Ishikawa (cell line): ENCODE measurements at regions not wholly inside any gene's neighbourhood (a gene's known extent, or its start where the extent isn't known, plus 50 kb on each side); places are given as distances from the start of the nearest gene placed in this dataset.

Experiments
- EGR1 ChIP-seq: IDR thresholded peaks from 2 replicates; pipeline ENCODE4 v1.6.1; 2012
- NFIC ChIP-seq: IDR thresholded peaks from 2 replicates; pipeline ENCODE4 v1.6.1; 2012

DNA sequence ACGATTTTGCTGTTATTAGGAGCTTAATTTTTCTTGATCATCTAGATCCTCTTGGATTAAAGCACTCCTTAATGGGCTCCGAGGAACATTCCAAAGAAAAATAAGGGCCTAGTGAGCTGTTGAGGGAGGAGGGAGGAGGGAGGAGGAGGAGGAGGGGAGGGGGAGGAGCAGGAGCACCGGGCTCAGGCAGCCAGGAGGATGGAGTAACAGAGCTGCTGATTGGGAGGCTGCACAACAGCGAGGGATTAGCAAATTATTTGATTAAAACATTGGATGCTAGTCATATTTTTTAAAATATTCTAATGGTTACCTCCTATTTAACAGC is 302.1 kb upstream of the RRP15 start:
- TF ChIP-seq EGR1 (no peak), NFIC (no peak)
